GM19328 (cell line): ENCODE measurements at regions not wholly inside any gene's neighbourhood (a gene's known extent, or its start where the extent isn't known, plus 50 kb on each side); places are given as distances from the start of the nearest gene placed in this dataset.

ENCODE experiments used
- ATAC-seq: cut with Tn5 transposase; IDR thresholded peaks from one replicate; pipeline ENCODE4 v1.9.1; 2021; ENCODE audit warnings: mild to moderate bottlenecking, moderate library complexity; ENCODE audit not compliant: unreplicated experiment

DNA sequence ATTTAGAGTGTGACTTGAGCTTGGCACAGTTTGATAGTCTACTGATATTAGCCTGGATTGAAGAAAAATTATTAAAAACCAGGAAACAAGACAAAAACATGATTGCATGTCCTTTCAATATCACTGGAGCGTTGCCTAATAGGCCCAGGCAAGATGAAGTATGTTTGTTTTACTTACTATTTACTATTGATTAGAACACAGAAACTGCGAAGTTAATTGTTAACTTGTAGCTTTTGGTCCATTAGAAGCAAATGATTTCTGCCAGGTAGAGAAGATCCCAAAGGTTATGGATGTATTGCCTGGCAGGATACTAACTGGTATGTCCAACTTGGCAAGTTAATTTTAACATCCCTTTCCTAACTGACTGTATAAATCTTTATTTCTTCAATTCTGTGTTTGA, 268.9 kb downstream of the ETNK1 start:
- ATAC-seq = no peak

DNA sequence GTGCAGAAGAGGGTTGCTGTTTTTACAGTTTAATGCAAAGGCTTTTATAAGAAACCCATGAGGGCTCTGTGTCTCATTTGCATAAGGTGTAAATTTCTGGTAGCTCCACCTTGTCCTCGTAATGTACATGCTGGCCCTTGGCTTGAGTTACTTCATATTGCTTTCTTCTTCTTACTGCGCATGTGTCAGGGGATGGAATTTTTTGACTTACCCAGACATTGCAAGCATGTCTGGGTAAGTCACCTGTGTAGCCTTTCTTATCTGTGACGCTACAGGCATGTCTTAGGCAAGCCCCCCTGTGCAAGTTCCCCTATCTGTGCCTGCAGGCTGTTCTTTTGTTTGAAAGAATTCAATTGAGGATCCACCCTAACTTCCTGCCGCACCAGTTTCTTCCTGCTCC, 274.2 kb downstream of the ETNK1 start:
- ATAC-seq = no peak

DNA sequence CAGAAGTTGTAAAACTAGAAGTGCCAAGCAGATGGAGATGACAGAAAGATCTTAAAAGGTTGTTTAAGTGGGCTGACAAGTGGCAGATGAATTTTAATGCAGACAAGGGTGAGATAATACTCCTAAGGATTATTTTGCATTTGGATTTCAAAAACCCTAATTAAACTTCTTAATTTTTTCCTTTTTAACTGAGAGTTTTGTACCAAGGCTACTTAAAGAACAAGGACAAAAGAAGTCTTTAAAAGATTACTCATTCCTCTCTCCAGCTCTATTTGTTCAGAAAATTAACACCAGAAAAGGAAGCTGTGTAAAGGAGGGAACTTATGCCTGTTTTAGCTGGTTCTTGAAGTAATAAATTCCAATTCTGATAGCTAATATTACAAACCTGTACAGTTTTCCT, 275.4 kb downstream of the ETNK1 start:
- no peak for ATAC-seq

DNA sequence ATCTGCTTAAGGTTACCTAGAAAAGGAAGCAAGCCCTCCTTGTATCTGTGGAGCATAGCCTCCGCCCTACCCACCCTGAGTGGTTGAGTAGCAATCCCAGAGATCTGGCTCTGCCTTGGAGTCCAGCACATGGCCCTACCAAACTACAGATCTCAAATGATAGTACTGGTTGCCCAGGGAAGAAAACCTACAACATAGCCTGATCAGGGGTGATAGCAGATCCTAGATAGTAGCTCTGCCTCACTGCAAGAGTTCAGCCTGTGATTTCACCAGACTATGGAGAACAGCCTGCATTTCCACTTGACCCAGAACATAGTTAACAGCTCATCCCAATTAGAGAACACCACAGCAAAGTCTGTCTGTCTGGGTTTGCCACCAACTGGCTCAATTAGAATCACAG, 279.5 kb downstream of the ETNK1 start:
- no peak for ATAC-seq

GRCh38 chr12:22916241-22916640, 291.3 kb downstream of the ETNK1 start:
- no peak for ATAC-seq

- ATAC-seq = no peak
Measured at GRCh38 chr12:22916815-22917214, 291.8 kb downstream of the ETNK1 start.

DNA sequence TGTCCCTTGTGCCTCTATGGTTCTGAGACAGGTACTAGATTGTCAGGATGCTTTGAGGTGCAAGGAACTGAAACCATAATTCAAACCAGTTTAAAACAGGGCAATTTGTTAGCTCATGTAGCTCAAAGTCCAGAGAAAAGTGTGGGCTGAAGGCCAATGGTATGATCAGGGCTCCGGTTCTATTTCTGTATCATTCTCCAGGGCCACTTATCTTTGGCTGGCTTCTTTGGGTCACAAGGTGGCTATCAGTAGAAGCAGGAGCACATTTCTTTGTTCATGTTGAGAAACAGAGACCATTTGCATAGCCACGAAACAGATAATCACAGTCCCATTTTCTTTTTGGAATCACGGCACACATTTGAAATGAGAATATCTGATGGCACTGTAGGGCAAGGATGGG, 294.9 kb downstream of the ETNK1 start:
- no peak for ATAC-seq

DNA sequence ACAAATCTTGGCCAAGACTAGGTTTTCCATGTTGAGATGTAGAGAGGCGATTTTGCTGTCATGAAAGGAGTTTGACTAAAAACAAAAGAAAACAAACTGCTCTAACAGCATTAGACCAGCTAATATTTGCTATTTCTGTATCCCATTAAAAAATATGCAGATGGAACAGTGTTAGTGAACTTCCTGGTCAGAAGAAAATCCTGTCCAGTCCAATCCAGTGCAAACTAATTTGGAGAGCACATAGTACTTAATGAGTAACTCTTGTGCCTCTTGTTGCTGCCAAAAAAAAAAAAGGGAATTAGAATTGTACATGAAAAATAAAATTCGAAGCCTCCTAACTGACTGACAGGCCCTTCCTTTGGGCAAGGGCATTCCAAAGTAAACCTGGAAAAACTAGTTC, 298.8 kb downstream of the ETNK1 start:
- no peak for ATAC-seq

DNA sequence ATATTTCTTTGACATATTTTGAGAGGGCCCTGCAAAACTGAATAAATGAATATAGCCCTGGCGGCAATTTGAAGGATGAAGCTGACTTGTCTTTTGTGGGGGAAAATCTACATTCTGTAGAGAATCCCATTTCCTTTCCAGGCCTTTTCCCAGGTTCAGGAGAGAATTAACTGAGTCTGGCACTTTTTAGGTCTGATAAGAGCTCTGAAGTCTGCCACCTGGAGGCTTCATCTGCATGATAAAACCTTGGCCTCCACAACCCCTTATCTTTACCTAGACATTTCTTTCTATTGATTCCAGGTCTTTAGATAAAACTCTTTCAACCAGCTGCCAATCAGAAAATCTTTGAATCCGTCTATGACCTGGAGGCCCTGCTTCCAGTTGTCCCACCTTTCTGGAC, 299.4 kb downstream of the ETNK1 start:
- no peak for ATAC-seq

DNA sequence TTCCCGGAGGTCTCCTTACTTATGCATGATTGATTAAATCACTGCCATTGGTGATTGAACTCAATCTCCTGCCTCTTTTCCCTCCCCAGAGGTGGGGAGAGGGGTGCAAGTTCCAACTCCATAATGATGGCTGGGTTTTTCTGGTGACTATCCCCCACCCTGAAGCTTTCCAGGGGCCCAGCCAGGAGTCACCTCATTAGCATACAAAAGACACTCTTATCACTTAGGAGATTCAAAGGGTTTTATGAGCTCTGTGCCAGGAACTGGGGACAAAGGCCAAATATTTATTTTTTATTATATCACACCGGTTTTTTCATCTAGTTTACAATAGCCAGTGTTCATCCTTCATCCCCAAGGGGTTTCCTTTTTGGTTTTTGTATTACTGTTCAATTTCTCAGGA, 300.7 kb downstream of the ETNK1 start:
- ATAC-seq = no peak

GRCh38 chr12:22932431-22932830, 307.5 kb downstream of the ETNK1 start:
- ATAC-seq = no peak

GRCh38 chr12:22935090-22935489, 310.1 kb downstream of the ETNK1 start:
- ATAC-seq = no peak

DNA sequence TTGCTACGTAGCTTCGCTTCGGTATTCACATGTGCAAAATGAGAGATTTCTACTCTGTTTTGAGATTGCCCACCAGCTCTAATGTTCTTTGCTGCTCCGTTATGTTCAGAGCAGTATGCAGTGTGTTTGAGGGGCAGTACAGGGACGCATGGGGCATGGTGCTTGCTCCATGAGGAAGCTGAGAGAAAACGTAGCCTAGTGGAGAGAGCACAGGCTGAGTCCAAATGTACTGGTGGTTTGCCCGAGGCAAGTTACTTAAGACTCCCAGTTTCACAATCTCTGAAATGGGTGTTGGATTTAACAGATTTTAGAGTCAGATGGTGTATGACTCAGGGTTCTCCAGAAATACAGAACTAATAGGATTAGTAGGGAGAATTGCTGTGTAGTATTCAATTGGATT, 310.5 kb downstream of the ETNK1 start:
- ATAC-seq = no peak

DNA sequence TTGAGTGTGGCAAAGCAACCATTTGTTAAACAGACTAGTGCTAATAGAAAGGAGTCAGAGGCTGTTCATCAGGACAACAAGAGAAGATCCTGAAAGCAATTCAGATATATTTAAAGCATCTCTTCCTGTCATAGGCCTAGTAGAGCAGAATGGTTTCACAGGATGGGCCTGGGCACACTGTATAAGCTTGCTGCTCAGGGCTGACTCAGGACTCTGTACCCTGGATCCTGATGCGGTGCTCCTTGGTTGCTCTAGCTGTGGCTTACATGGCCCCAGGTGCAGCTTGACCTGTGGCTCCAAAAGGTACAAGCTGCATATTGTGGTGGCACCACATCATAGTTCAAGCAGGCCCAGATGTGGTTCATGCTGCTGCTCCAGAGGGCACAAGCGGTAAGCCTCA, 313.4 kb downstream of the ETNK1 start:
- no peak for ATAC-seq

DNA sequence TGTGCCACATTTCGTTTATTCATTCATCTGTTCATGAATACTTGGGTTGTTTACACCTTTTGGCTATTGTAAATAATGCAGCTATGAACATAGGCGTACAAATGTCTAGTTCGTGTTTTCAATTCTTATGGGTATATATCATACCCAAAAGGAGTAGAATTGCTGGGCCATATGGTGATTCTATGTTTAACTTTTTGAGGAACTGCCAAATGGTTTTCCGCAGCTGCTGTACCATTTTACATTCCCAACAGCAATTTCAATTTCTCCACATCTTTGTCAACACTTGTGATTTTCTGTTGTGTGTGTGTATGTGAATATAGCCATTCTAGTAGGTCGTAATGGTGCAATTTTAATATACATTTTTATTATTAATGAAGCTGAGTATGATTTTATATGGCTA, 326.2 kb downstream of the ETNK1 start:
- no peak for ATAC-seq

DNA sequence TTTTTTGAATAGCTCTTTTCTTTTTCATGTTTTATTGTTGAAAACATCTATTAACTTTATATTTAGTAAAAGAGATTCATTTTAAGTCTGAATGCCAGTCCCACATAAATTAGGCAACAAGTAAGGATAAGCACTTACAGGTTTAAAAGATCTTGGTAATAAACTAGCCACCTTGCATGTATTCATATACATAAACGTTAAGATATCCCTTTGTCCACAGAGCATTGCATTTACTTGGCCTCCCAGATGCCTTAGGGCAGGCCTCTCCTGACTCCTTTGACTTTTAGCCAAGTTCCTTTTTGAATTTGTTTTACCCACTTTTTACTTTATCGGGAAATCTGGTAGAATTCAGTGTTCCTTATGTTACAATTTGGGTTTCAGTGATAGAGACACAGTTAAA, 331.7 kb downstream of the ETNK1 start:
- no peak for ATAC-seq

DNA sequence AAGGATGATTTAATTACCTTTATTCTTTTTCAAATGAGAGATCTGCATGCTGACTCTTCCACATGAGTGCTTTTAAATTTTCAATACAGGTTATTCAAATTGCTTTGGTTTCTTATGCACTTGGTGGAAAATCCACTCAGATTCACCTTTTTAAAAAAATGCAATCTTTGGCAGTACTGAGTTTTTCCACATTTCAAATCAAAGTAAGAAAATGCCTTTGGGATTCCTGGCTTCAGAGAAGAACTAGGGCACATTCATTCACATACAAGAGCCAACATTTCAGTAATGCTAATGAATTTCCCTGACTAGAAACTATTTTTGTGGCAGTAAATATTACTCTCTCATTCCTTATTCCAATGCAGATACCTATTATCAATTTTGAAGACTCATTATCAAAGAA, 342.2 kb downstream of the ETNK1 start:
- no peak for ATAC-seq

DNA sequence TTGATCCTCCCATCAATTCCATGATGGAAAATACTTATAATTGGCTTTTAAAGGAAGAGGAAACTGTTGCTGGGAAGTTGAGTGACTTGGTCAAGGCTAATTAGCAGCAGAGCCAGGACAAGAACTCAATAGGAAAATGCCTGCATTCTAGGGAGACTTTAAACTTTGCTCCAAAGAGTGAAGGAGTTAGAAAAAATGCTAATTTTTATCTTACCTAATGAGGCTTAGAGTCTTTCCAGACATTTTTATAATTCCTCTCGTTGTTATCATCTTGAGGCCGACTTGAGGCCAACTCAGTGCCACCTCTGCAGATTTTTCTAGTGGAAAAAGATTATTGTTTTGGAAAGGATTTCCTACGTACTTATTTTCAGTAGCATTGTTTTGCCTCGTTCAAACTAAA, 344.6 kb downstream of the ETNK1 start:
- ATAC-seq = no peak

DNA sequence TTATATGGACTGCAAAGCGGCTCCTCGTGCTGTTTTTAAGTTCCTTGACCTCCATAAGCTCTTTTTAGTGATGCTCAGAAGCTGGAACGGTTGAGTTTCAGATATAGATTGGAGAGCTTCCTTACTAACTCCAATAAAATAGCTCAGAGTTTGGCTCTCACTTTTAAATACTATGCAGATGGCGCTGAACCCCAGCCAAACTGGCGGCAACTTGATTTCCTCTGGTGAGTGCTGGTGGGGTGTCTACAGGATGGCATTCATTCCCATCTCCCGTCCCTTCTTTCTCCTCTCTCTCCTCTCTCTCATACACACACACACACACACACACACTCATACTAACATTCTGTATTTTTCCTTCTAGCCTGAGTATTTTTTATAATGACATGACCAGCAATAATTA, 346.3 kb downstream of the ETNK1 start:
- ATAC-seq = no peak

DNA sequence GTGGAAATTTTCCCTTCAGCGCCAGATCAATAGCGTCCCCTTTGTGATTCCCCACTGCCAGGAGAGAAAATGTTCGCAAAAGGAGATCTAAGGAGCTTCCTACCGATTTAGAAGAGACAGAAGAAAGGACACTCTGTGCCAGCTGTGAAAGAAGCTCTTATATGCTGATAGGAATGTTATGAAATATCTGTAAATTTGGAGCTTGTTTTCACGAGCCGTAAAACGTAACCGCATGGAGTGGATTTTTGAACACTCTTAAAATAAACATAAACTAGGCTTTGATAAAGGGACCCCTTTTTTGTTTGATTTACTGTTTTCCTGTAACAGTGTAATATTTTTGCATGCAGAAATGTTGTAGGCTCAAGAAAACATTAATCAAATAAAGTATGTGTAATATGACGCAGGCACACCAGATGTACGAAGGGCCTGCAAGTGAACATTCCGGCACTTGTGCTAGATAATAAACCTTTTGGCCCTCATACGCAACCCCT, 346.8 kb downstream of the ETNK1 start:
- no peak for ATAC-seq

- no peak for ATAC-seq
Measured at GRCh38 chr12:22974865-22975264, 349.9 kb downstream of the ETNK1 start.

- ATAC-seq = no peak
Measured at GRCh38 chr12:22978962-22979361, 354.0 kb downstream of the ETNK1 start.

GRCh38 chr12:22979854-22980469, 355.0 kb downstream of the ETNK1 start:
- ATAC-seq = no peak
